Fibroblast of lung (primary cell): ENCODE measurements at regions not wholly inside any gene's neighbourhood (a gene's known extent, or its start where the extent isn't known, plus 50 kb on each side); places are given as distances from the start of the nearest gene placed in this dataset.

Experiments
- EZH2 ChIP-seq: IDR thresholded peaks from 2 replicates; pipeline ENCODE4 v1.5.1; 2012; ENCODE audit warnings: low read length, control low read depth, mild to moderate bottlenecking; ENCODE audit errors: missing control alignments
- TF ChIP-seq, protein P1 (sequence below), 2 donors: IDR thresholded peaks in 1 of 2; conservative IDR thresholded peaks in 1 of 2; 1 replicate in 1 of 2; 2 replicates in 1 of 2; pipeline ENCODE4 v1.5.1; 2011 to 2012; ENCODE audit warnings: low read length in 2 of 2, control low read depth in 1 of 2, inconsistent platforms in 1 of 2, low read depth in 1 of 2, mild to moderate bottlenecking in 1 of 2

- TF ChIP-seq, protein P1, sequence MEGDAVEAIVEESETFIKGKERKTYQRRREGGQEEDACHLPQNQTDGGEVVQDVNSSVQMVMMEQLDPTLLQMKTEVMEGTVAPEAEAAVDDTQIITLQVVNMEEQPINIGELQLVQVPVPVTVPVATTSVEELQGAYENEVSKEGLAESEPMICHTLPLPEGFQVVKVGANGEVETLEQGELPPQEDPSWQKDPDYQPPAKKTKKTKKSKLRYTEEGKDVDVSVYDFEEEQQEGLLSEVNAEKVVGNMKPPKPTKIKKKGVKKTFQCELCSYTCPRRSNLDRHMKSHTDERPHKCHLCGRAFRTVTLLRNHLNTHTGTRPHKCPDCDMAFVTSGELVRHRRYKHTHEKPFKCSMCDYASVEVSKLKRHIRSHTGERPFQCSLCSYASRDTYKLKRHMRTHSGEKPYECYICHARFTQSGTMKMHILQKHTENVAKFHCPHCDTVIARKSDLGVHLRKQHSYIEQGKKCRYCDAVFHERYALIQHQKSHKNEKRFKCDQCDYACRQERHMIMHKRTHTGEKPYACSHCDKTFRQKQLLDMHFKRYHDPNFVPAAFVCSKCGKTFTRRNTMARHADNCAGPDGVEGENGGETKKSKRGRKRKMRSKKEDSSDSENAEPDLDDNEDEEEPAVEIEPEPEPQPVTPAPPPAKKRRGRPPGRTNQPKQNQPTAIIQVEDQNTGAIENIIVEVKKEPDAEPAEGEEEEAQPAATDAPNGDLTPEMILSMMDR (conservative IDR thresholded peaks at IDR 0.05 in 1 of 2, IDR thresholded peaks at IDR 0.05 in 1 of 2; ENCODE audit: low read depth in 1 of 2, low read length in 2 of 2) = no peak
- no peak for TF ChIP-seq EZH2
Measured at GRCh38 chr6:144932621-144933020, 647.5 kb downstream of the UTRN start.
